ENCODE measurements at regions not wholly inside any gene's neighbourhood (a gene's known extent, or its start where the extent isn't known, plus 50 kb on each side); places are given as distances from the start of the nearest gene placed in this dataset.

DNA sequence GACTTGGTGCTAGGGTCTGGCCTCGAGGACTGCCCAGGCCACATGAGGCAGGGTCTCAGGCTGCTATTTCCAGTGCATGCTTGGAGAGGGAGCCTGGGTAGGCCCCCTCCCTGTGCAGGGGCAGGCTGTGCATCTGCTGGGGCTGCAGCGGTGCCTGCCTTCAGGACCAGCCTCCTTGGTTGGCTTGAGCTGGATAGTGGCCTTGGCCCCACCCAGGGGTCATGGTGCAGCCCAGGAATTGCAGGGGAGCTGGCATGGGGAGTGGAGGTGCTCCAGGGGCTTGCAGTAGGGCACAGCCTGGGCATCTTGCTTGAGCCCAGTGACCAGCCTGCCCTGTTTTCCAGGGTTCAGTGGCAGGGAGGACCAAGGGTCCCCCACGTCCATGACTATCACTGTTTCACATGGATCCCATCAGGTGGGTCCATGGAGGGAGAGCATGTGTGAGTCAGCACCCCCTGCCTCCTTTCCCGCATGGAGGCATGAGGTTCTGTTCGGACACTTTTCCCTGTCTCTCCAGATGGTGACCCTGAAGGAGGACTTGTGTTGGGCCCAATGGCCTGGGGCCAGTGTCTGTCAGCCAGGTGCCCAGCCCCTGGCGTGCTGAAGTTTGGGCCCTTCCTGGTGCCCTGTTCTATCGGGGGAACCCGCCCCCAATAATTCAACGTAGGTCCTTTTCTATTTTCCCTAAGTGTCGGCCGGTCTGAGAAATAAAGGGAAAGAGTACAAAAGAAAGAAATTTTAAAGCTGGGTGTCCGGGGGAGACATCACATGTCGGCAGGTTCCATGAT lies 218.6 kb downstream of the SNRPN start:
- TF ChIP-seq POLR2AphosphoS5 (IDR thresholded peaks at IDR 0.05) (no peak), POLR2A (IDR thresholded peaks at IDR 0.05) (no peak)
- TF ChIP-seq, protein P1, sequence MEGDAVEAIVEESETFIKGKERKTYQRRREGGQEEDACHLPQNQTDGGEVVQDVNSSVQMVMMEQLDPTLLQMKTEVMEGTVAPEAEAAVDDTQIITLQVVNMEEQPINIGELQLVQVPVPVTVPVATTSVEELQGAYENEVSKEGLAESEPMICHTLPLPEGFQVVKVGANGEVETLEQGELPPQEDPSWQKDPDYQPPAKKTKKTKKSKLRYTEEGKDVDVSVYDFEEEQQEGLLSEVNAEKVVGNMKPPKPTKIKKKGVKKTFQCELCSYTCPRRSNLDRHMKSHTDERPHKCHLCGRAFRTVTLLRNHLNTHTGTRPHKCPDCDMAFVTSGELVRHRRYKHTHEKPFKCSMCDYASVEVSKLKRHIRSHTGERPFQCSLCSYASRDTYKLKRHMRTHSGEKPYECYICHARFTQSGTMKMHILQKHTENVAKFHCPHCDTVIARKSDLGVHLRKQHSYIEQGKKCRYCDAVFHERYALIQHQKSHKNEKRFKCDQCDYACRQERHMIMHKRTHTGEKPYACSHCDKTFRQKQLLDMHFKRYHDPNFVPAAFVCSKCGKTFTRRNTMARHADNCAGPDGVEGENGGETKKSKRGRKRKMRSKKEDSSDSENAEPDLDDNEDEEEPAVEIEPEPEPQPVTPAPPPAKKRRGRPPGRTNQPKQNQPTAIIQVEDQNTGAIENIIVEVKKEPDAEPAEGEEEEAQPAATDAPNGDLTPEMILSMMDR (IDR thresholded peaks at IDR 0.05), result no peak
